K562 (cell line): ENCODE measurements at regions not wholly inside any gene's neighbourhood (a gene's known extent, or its start where the extent isn't known, plus 50 kb on each side); places are given as distances from the start of the nearest gene placed in this dataset.
A peak's percentile ranks its signal among the peaks of the same experiment; 100 is the strongest.

Source experiments
- ATAC-seq: fragments of 200-7000 bp; cut with Tn5 transposase; 3 replicates; pipeline ENCODE4 v1.9.1; 2020; ENCODE audit warnings: moderate library complexity
- BruUV-seq: library from RNA; stranded (reverse); fragments of 400-500 nt; replicated peaks from 2 replicates; lab custom pipeline; 2021; lab: Mats Ljungman, UMichigan
- CTCF ChIA-PET: fragments of 300-600 bp; formaldehyde crosslinking; extraction: SDS; loops from one replicate; lab custom pipeline; 2021; ENCODE audit warnings: low intra/inter-chr PET ratio; lab: Yijun Ruan, JAX
- POLR2A ChIA-PET: fragments of 300-600, 350-650 bp; sonication (Branson Sonifier 250); formaldehyde crosslinking; extraction: SDS; loops from one replicate; lab custom pipeline; 2021; ENCODE audit warnings: antibody characterized with exemption, inconsistent platforms; lab: Yijun Ruan, JAX
- DNase-seq, 4 experiments: peaks; one replicate each; pipeline versions ENCODE4 v3.0.0 to v3.0.0-alpha.2; 2011 to 2018; ENCODE audit warnings: low spot score in 3 of 4, mixed read lengths in 3 of 4; ENCODE audit errors: extremely low read depth in 1 of 4
- FAIRE-seq: peaks from 2 replicates; lab custom pipeline; 2011; peaks lifted over from hg19 to GRCh38; lab: Jason Lieb, UNC
- H2AFZ ChIP-seq: 2 replicates; pipeline ENCODE4 v1.6.0; 2011; ENCODE audit warnings: low read depth, low read length, control low read depth, inconsistent platforms
- H3K27ac ChIP-seq: fragments of 200-600 bp; 3 replicates; pipeline ENCODE4 v1.8.0; 2011; ENCODE audit warnings: low read depth, mild to moderate bottlenecking, control low read depth, inconsistent platforms, low read length, moderate library complexity, mixed read lengths; ENCODE audit errors: extremely low read depth
- H3K27me3 ChIP-seq, 2 experiments: fragments of 300-600 bp in 1 of 2; 2 replicates in 1 of 2; 3 replicates in 1 of 2; pipeline versions ENCODE4 v1.6.0 to v1.8.0; 2011; ENCODE audit warnings: inconsistent platforms in 2 of 2, low read length in 2 of 2, mild to moderate bottlenecking in 1 of 2, mixed read lengths in 1 of 2, moderate library complexity in 1 of 2; ENCODE audit not compliant: control insufficient read depth in 2 of 2, insufficient read depth in 2 of 2
- H3K36me3 ChIP-seq: fragments of 300-600 bp; 3 replicates; pipeline ENCODE4 v1.8.0; 2011; ENCODE audit warnings: mild to moderate bottlenecking, low read length, inconsistent platforms; ENCODE audit not compliant: control insufficient read depth, insufficient read depth
- H3K4me1 ChIP-seq, 2 experiments: fragments of 200-600 bp in 1 of 2; replicated peaks in 1 of 2; 2 replicates in 1 of 2; 3 replicates in 1 of 2; pipeline versions ENCODE4 v1.5.1 to v1.8.0; 2011; ENCODE audit warnings: inconsistent platforms in 2 of 2, low read length in 2 of 2, mild to moderate bottlenecking in 1 of 2, mixed read lengths in 1 of 2, moderate library complexity in 1 of 2; ENCODE audit not compliant: control insufficient read depth in 2 of 2, insufficient read depth in 2 of 2
- H3K4me2 ChIP-seq: 2 replicates; pipeline ENCODE4 v1.6.1; 2011; ENCODE audit warnings: low read length, control low read depth, inconsistent platforms, mixed read lengths; ENCODE audit not compliant: insufficient read depth
- H3K4me3 ChIP-seq: fragments of 200-600 bp; sonication (generic), shearing (Covaris generic); 2 replicates; pipeline ENCODE4 v1.5.1; 2016; ENCODE audit warnings: control low read depth, inconsistent platforms
- H3K79me2 ChIP-seq: fragments of 200-600 bp; 3 replicates; pipeline ENCODE4 v1.8.0; 2011; ENCODE audit warnings: low read length, inconsistent platforms; ENCODE audit not compliant: control insufficient read depth, insufficient read depth
- H3K9ac ChIP-seq, 2 experiments: 2 replicates each; pipeline versions ENCODE4 v1.6.0 to v1.6.1; 2011; ENCODE audit warnings: low read depth in 2 of 2, low read length in 2 of 2, control low read depth in 1 of 2, inconsistent platforms in 1 of 2, mild to moderate bottlenecking in 1 of 2, mixed read lengths in 1 of 2; ENCODE audit not compliant: insufficient read depth in 1 of 2
- H3K9me1 ChIP-seq: one replicate; pipeline ENCODE4 v1.6.0; 2011; ENCODE audit warnings: inconsistent platforms, mild to moderate bottlenecking, low read length, moderate library complexity; ENCODE audit not compliant: control insufficient read depth, insufficient read depth
- H3K9me3 ChIP-seq: replicated peaks from 2 replicates; pipeline ENCODE4 v1.5.1; 2011; ENCODE audit warnings: low read depth, low read length, inconsistent platforms; ENCODE audit not compliant: control insufficient read depth, insufficient read depth
- H4K20me1 ChIP-seq: replicated peaks from 2 replicates; pipeline ENCODE4 v1.6.1; 2011; ENCODE audit warnings: low read length, inconsistent platforms, mixed read lengths; ENCODE audit not compliant: control insufficient read depth, insufficient read depth
- CCNT2 ChIP-seq: IDR thresholded peaks from 2 replicates; pipeline ENCODE4 v1.6.1; 2011; ENCODE audit warnings: borderline replicate concordance, low read depth, mild to moderate bottlenecking, moderate library complexity, mixed read lengths, low read length; ENCODE audit not compliant: insufficient read length; ENCODE audit errors: extremely low read depth
- CTCF ChIP-seq, 3 experiments: IDR thresholded peaks in 2 of 3; conservative IDR thresholded peaks in 1 of 3; 2 replicates each; pipeline ENCODE4 v1.5.1; 2011 to 2012; ENCODE audit warnings: low read length in 3 of 3, mild to moderate bottlenecking in 3 of 3, control low read depth in 2 of 3, improper control_type of control experiment in 1 of 3, inconsistent platforms in 1 of 3, low read depth in 1 of 3, mixed read lengths in 1 of 3, moderate library complexity in 1 of 3; ENCODE audit not compliant: insufficient read depth in 2 of 3
- GABPA ChIP-seq: fragments of 200-800 bp; sonication (Bioruptor generic); conservative IDR thresholded peaks from 2 replicates; pipeline ENCODE4 v1.6.1; 2016; ENCODE audit warnings: low read depth, missing genetic modification characterization, missing compliant biosample characterization
- WGBS: fragments of 100-300 bp; shearing (Covaris generic); methylation state at CpG from one replicate; pipeline ENCODE4 v1.1.6; 2016; ENCODE audit warnings: low coverage, mixed read lengths; ENCODE audit not compliant: insufficient coverage; ENCODE audit errors: missing lambda C conversion rate; 5-methylcytosine and 5-hydroxymethylcytosine counted together
- in situ Hi-C: fragments of 300-500 bp; cut with MboI; formaldehyde crosslinking; loops from 4 replicates; pipeline ENCODE4 v1.15.0; 2018; ENCODE audit warnings: inconsistent platforms, mixed read lengths
- intact Hi-C: fragments of 100-400 bp; cut with micrococcal nuclease; formaldehyde crosslinking; loops from 2 replicates; pipeline ENCODE4 v1.14.2; 2022

DNA sequence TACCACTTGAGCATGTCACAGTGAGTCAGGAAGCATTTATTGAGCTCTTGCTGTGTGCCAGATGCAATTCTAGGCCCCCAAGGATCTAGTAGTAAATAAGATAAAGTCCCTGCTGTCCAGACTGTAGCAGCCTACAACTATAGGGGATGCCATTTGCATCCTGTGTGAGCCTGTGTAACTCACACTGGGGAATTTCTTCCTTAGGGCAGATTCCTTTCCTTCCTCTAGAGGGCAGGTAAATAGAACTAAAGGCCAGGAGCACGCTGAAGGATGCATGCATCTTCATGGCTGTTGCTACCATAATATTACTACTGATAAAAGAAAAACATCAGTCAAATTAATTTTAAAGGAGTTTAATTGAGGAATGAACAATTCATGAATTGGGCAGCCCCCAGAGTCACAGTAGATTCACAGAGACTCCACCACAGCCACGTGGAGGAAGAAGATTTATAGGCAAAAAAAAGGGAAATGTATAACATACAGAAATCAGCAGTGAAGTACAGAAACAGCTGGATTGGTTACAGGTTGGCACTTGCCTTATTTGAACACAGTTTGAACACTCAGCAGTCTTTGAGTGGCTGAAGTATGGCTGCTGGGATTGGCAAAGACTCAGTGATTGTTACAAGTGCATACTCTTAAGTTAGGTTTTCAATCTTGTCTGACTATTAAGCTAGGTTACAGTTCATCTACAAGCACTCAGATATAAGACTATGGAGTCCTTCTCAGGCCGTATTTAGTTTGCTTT lies 98.9 kb downstream of the ACTL7B start:
- ATAC-seq (peak; percentile 68; the same call in 2 of the 3 replicates), FAIRE-seq (peak; percentile 11), DNase-seq (peak in 2 of 4 experiments; percentile 3 to 13)
- CTCF ChIA-PET: no interaction called here
- no TSS peak for BruUV-seq
- H3K27ac ChIP-seq: no peak overlapping the region
- POLR2A ChIA-PET: no interaction called here
- no peaks in the 10 kb centered on the region for H3K36me3 ChIP-seq
- H3K4me1 ChIP-seq: no peaks in the 10 kb centered on the region
- WGBS: 0% methylated on average over 3 of the region's 3 CpGs
- H2AFZ ChIP-seq: no peak overlapping the region
- intact Hi-C loops (no loop called here), in situ Hi-C loops (no loop called here)
- H3K9ac ChIP-seq: no peak overlapping the region
- no peaks in the 10 kb centered on the region for H3K79me2 ChIP-seq
- H3K4me3 ChIP-seq: no peak overlapping the region
- peaks cover 5% of the 10 kb centered on the region; the same call in 1 of the 2 replicates for H4K20me1 ChIP-seq
- H3K9me1 ChIP-seq: no peaks in the 10 kb centered on the region
- TF ChIP-seq CTCF (IDR thresholded peaks at IDR 0.05 in 2 of 3, conservative IDR thresholded peaks at IDR 0.05 in 1 of 3; ENCODE audit: insufficient read depth in 2 of 3, low read depth in 1 of 3, low read length in 3 of 3): peak in 2 of 3 experiments; percentile 12 to 31; a peak in 4 of 6 replicates
- TF ChIP-seq CCNT2: no peak
- TF ChIP-seq GABPA: no peak
- no peaks in the 10 kb centered on the region for H3K27me3 ChIP-seq
- H3K9me3 ChIP-seq: no peaks in the 10 kb centered on the region
- no peak overlapping the region for H3K4me2 ChIP-seq
